ENCODE measurements at regions not wholly inside any gene's neighbourhood (a gene's known extent, or its start where the extent isn't known, plus 50 kb on each side); places are given as distances from the start of the nearest gene placed in this dataset.

DNA sequence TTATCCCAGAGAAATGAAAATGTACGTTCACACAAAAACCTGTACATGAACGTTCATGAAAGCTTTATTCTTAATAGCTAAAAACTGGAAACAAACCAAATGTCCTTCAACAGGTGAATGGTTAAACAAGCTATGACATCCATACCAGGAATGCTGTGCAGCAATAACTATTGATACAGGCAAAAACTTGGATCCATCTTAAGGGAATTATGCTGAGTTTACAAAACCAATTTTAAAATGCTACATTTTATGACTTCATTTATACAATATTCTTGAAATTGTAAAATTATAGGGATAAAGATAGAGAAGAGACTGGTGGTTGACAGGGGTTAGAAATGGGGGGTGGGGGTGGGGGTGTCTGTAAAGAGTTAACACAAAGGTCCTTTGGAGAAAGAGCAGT lies 280.3 kb downstream of the TGFB2 start:
- Mint-ChIP-seq H3K4me1 (no peaks in the 10 kb centered on the region), H3K4me3 (no peak overlapping the region), H3K36me3 (ENCODE audit: low read depth) (no peaks in the 10 kb centered on the region), H3K9me3 (peaks cover 17% of the 10 kb centered on the region), H3K27me3 (ENCODE audit: insufficient read depth) (no peaks in the 10 kb centered on the region), H3K27ac (no peak overlapping the region)
- Histone ChIP-seq H3K9ac (ENCODE audit: extremely low read depth, low read length, poor library complexity, severe bottlenecking) (no peak overlapping the region), H3K27ac (ENCODE audit: low read depth, low read length) (no peak overlapping the region), H3K4me1 (ENCODE audit: control insufficient read depth, insufficient read depth, low read length) (no peaks in the 10 kb centered on the region), H3K36me3 (ENCODE audit: control insufficient read depth, insufficient read depth, low read length) (no peaks in the 10 kb centered on the region), H3K9me3 (ENCODE audit: control insufficient read depth, low read length) (no peaks in the 10 kb centered on the region), H3K4me3 (ENCODE audit: low read length) (no peak overlapping the region), H3K27me3 (ENCODE audit: control insufficient read depth, insufficient read depth, low read length, poor library complexity, severe bottlenecking) (no peaks in the 10 kb centered on the region)
- DNase-seq, result no peak
- WGBS, 2 experiments (ENCODE audit: insufficient coverage in 1 of 2, insufficient read length in 1 of 2), result 83% methylated on average over 2 of the region's 2 CpGs; no CpG with 5 or more reads in 1 of the 2 experiments
- TF ChIP-seq, protein P1, sequence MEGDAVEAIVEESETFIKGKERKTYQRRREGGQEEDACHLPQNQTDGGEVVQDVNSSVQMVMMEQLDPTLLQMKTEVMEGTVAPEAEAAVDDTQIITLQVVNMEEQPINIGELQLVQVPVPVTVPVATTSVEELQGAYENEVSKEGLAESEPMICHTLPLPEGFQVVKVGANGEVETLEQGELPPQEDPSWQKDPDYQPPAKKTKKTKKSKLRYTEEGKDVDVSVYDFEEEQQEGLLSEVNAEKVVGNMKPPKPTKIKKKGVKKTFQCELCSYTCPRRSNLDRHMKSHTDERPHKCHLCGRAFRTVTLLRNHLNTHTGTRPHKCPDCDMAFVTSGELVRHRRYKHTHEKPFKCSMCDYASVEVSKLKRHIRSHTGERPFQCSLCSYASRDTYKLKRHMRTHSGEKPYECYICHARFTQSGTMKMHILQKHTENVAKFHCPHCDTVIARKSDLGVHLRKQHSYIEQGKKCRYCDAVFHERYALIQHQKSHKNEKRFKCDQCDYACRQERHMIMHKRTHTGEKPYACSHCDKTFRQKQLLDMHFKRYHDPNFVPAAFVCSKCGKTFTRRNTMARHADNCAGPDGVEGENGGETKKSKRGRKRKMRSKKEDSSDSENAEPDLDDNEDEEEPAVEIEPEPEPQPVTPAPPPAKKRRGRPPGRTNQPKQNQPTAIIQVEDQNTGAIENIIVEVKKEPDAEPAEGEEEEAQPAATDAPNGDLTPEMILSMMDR (conservative IDR thresholded peaks at IDR 0.05), result no peak

GRCh38 chr1:218633238-218633988 lies 288.3 kb downstream of the TGFB2 start:
- Histone ChIP-seq H3K27me3 (ENCODE audit: control insufficient read depth, insufficient read depth, low read length, poor library complexity, severe bottlenecking) (no peaks in the 10 kb centered on the region), H3K4me1 (ENCODE audit: control insufficient read depth, insufficient read depth, low read length) (no peaks in the 10 kb centered on the region), H3K36me3 (ENCODE audit: control insufficient read depth, insufficient read depth, low read length) (no peaks in the 10 kb centered on the region), H3K27ac (ENCODE audit: low read depth, low read length) (no peak overlapping the region), H3K9me3 (ENCODE audit: control insufficient read depth, low read length) (no peaks in the 10 kb centered on the region), H3K4me3 (ENCODE audit: low read length) (no peak overlapping the region), H3K9ac (ENCODE audit: extremely low read depth, low read length, poor library complexity, severe bottlenecking) (no peak overlapping the region)
- Mint-ChIP-seq H3K9me3 (peaks cover 15% of the 10 kb centered on the region), H3K36me3 (ENCODE audit: low read depth) (no peaks in the 10 kb centered on the region), H3K4me3 (no peak overlapping the region), H3K27ac (no peak overlapping the region), H3K27me3 (ENCODE audit: insufficient read depth) (no peaks in the 10 kb centered on the region), H3K4me1 (no peaks in the 10 kb centered on the region)
- 84 to 100% methylated on average over 5 to 9 of the region's 9 CpGs for WGBS, 2 experiments (ENCODE audit: insufficient coverage in 1 of 2, insufficient read length in 1 of 2)
- DNase-seq, result peak; percentile 70
- TF ChIP-seq, protein P1 (conservative IDR thresholded peaks at IDR 0.05), result no peak

DNA sequence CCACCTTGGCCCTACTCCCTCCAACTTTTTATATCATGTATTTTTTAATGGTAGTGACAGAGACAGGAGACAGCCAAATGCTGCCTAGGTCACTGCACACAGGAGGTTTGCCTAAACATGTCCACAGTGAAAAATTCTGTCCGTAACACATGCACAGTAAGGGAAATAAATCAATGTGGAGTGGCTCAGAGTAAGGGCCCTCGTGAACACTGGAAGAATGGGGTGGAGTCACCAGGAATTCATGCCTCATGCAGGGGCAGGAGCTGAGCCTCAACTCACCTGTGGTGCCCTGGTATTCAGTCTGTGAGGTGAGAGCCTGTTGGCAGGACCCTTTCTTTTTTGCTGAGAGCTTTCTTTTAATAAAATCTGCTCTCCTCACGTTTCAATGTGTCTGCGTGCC lies 289.1 kb downstream of the TGFB2 start:
- H3K27ac Mint-ChIP-seq, result no peak overlapping the region
- H3K4me1 Mint-ChIP-seq, result no peaks in the 10 kb centered on the region
- no peaks in the 10 kb centered on the region for H3K36me3 ChIP-seq (ENCODE audit: control insufficient read depth, insufficient read depth, low read length)
- no peaks in the 10 kb centered on the region for H3K9me3 ChIP-seq (ENCODE audit: control insufficient read depth, low read length)
- no peaks in the 10 kb centered on the region for H3K27me3 ChIP-seq (ENCODE audit: control insufficient read depth, insufficient read depth, low read length, poor library complexity, severe bottlenecking)
- no peaks in the 10 kb centered on the region for H3K4me1 ChIP-seq (ENCODE audit: control insufficient read depth, insufficient read depth, low read length)
- H3K9ac ChIP-seq (ENCODE audit: extremely low read depth, low read length, poor library complexity, severe bottlenecking), result no peak overlapping the region
- no peak overlapping the region for H3K4me3 ChIP-seq (ENCODE audit: low read length)
- TF ChIP-seq, protein P1 (conservative IDR thresholded peaks at IDR 0.05), result no peak
- peaks cover 8% of the 10 kb centered on the region for H3K9me3 Mint-ChIP-seq
- no peak overlapping the region for H3K4me3 Mint-ChIP-seq
- H3K27me3 Mint-ChIP-seq (ENCODE audit: insufficient read depth), result no peaks in the 10 kb centered on the region
- no peaks in the 10 kb centered on the region for H3K36me3 Mint-ChIP-seq (ENCODE audit: low read depth)
- 83 to 93% methylated on average over 2 to 4 of the region's 4 CpGs for WGBS, 2 experiments (ENCODE audit: insufficient coverage in 1 of 2, insufficient read length in 1 of 2)
- H3K27ac ChIP-seq (ENCODE audit: low read depth, low read length), result no peak overlapping the region
- DNase-seq, result peak; percentile 41

All from endodermal cell (in vitro differentiated cells).